B cell (primary cell): ENCODE measurements at regions not wholly inside any gene's neighbourhood (a gene's known extent, or its start where the extent isn't known, plus 50 kb on each side); places are given as distances from the start of the nearest gene placed in this dataset.

ENCODE experiments used
- EZH2 ChIP-seq: IDR thresholded peaks from 2 replicates; pipeline ENCODE4 v1.6.1; 2012; ENCODE audit warnings: borderline replicate concordance, low read depth, mild to moderate bottlenecking, moderate library complexity, low read length; ENCODE audit not compliant: insufficient read depth, poor library complexity, severe bottlenecking
- TF ChIP-seq, protein P1 (sequence below): fragments of 200-600 bp; IDR thresholded peaks from one replicate; pipeline ENCODE4 v1.8.0; 2022; ENCODE audit warnings: antibody characterized with exemption, mild to moderate bottlenecking

DNA sequence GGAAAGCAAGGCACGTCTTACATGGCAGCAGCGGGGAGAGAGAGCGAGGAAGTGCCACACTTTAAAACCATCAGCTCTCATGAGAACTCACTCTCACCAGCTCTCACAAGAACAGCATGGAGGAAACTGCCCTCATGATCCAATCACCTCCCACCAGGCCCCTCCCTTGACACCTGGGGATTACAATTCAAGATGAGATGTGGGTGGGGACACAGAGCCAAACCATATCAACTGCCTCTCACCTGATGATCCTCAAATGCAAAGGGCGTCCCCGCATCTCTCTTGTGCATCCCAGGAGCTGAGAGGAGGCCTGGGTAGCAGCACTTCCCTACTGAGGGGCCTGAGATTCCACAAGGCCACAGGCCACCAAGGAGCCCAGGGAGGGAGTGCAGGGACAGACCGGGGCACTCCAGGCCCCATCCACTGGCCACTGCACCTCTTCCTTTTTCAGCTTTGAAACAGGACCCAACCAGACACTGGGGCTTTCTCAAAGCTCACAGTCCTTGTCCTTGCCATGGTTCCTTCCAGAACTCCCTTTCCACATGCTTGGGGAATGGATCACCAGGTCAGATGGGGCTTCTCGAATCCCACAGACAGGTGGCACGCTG lies 54.5 kb upstream of the IL17B start:
- TF ChIP-seq, protein P1, sequence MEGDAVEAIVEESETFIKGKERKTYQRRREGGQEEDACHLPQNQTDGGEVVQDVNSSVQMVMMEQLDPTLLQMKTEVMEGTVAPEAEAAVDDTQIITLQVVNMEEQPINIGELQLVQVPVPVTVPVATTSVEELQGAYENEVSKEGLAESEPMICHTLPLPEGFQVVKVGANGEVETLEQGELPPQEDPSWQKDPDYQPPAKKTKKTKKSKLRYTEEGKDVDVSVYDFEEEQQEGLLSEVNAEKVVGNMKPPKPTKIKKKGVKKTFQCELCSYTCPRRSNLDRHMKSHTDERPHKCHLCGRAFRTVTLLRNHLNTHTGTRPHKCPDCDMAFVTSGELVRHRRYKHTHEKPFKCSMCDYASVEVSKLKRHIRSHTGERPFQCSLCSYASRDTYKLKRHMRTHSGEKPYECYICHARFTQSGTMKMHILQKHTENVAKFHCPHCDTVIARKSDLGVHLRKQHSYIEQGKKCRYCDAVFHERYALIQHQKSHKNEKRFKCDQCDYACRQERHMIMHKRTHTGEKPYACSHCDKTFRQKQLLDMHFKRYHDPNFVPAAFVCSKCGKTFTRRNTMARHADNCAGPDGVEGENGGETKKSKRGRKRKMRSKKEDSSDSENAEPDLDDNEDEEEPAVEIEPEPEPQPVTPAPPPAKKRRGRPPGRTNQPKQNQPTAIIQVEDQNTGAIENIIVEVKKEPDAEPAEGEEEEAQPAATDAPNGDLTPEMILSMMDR: no peak
- no peak for TF ChIP-seq EZH2
